ENCODE measurements at regions not wholly inside any gene's neighbourhood (a gene's known extent, or its start where the extent isn't known, plus 50 kb on each side); places are given as distances from the start of the nearest gene placed in this dataset.
"Not testable (repeated sequence)": the region's sequence is repeated elsewhere in the genome, so short reads cannot be mapped to it uniquely, and the experiment has no call there.

DNA sequence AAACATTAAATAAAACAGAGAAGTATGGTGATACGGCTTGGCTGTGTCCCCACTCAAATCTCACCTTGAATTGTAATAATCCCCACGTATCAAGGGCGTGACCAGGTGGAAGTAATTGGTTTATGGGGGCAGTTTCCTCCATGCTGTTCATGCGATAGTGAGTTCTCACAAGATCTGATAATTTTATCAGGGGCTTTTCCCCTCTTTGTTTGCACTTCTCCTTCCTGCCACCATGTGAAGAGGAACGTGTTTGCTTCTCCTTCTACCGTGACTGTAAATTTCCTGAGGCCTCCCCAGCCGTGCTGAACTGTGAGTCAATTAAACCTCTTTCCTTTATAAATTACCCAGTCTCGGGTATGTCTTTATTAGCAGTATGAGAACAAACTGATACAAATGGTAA lies 331.3 kb upstream of the CNR1 start:
- DNase-seq = not testable (repeated sequence)

DNA sequence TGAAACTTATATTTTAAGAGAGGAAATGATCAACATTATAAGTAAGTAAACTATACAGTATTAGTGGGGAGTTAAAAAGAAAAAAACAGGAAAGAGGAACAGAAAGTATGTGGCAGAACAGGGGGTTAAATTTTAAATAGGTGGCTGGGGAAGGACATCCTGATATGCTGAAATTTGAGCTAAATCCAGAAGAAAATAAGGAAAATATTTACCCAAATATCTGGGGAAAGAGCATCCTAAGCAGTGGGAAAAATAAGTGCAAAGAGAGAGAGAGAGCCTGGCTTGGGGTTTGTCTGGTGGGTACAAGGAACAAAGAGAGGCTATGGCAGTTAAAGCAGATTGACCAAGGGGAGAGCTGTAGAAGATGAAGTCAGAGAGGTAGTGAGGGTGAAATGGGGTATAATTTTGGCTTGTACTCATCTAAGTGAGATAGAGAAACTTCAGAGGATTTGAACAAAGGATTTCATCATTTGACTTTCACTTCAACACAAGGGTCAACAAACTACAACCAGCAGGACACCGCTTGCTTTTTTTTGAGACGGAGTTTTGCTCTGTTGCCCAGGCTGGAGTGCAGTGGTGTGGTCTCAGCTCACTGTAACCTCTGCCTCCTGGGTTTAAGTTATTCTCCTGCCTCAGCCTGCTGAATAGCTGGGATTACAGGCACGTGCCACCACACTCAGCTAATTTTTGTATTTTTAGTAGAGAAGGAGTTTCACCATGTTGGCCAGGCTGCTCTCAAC lies 328.4 kb upstream of the CNR1 start:
- DNase-seq = no peak

DNA sequence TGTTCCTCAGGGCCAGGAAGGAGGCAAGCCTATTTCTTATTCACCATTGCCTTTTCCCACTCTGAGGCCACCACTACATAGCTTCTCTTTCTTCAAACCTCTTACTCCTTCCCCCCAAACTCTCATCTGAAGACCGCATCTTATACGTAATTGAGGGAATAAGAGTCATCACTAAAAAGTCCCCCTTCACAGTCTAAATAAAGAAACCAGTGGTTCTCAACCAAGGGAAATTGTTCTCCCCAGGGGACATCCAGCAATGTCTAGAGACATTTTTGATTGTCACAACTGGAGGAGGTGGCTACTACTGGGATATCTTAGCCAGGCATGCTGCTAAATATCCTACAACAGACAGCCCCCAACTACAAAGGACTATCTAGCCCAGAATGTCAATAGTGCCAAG lies 327.6 kb upstream of the CNR1 start:
- DNase-seq = no peak

DNA sequence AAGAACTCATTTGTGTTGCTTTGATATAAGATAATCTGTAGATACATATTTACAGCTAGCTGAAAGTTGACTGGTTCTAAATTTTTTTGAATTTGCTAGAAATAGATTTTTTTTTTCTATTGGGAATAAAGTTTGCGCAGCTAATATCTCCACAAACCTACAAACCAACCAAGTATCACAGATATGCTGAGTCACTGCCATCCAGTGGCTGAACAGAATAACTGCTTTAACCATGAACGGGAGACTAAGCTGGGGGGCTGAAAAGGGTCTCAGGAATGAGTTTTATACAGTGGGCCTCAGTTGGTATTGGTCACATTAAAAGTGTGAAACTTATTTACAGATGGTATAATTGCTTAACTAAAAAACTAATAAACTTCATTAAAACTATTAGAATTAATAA lies 326.7 kb upstream of the CNR1 start:
- DNase-seq = no peak

DNA sequence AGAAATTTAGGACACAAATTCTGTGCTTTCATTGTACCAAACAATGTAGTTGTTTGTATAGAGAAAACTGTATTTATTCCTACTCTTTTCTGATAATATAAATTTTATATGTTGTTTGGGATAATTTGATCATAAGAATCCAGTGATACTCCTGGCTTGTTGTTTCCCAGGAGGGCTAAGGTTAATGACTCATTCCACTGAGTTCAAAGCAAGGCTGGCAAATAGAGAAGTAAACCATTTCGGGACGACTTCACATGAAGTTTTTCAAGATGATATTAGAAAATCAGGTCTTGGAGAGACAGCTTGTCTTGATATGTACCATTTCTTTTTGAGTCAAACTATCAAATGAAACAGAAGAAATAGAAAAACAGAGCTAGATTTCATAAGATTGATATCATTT lies 326.1 kb upstream of the CNR1 start:
- DNase-seq = no peak

DNA sequence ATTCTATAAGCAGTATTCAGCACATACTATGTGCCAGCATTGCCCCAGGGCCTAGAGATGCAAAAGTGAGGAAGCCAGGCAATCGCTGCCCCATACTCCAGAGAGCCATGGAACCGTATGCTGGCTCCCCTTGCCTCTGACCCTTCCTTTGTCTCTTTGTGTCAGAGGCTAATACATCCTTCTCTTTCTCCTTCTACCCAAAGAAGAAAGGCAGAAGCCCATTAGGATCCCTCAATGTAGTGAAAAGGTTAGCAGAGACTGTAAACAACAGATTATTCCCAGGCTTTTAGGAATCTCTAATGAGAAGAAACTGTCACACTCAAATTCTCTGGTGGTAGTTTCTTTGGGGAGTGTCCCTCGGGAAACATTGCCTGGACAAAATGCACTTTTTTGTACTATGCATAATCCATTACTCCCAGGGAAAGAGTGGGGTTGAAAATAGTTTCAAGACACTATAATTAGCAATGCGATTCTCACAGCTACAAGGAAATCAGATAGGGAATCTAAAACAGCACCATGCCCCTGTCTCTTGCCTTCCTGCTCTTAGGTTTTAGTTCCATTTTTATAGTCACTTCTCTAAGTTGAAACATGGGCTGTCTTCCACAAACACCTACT lies 325.2 kb upstream of the CNR1 start:
- DNase-seq = no peak

DNA sequence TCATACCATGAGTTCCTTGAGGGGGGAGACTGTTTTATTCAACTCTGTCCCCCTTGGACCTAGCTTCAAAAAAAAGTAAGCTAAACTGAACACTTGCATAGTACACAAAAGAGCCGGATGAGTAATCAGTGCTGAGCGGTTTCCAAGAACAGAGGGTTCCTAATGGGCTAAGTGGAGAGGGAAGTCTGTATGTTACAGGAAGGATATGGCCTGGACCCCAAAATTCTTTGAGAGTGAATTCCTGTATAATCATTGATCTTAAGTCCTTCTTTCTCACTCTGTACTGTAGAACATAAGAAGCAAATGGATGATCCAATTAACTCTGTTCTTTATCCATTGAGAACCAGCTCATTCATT lies 324.7 kb upstream of the CNR1 start:
- DNase-seq = no peak

DNA sequence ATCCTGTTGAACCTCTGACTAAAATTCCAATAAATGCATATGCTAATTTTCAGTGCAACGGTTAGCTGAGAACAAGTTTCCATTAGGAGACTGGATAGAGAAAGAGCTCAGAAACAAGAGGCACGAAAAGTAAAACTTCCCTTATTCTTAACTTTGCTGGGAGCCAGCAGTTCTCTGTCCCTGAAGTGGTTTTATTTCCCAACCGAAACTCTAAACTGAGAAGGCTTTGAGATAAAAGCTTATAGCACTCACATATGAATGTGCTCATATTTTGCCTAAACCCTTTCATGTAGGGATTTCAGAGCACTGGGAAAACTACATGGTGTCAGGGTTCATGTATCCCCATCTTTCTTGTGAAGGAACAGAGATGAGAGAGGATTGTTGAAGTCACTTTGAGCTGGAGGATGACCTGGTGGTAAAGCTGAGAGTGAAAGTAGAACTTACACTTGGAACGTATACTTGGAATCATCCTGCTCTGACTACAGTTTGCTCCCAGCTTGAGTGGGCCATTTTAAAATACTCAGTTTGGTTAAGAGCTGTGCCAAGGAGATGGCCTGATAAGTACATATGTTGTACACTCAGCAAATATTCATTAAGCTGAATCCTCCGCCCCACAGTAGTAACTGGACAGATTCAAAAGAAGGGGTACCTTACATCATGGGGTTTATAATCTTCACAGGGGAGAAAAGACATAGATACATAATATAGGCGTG lies 324.2 kb upstream of the CNR1 start:
- no peak for DNase-seq

DNA sequence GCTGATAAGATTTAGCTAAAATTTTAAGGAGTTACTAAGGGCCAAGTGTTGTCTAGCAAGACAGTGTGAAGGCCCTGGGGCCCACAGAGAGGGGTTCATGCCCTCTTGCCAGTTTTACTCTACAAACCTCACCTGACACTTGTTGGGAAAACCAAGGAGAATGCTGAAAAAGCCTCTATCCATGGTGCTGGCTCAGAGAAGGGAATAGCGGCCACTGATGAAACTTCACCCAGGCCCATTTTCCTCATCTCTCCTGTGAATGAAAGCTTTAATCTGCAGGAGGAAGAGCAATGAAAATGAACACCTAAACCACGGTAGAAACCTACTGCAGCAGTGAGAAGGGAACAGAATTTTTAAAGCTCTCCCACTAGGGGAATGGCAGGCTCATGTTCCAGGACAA lies 317.3 kb upstream of the CNR1 start:
- no peak for DNase-seq

DNA sequence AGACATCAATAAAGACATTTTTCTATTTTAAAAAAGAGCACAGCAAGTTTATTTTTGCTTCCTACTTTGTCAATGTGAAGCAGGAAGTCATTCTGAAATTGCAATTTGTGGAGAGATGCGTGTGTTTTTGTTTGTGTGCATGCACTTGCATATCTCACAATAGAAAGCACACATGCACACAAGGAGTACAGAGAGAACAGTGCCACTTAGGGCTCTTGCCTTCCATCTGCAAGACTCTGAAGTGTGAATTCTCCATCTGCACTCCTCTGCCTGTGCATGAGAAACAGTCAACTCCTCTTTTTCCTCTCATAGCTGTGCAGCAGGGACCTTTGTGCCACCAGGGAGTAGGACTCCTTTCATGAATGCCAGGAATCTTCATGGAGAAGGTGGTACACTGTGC lies 316.3 kb upstream of the CNR1 start:
- no peak for DNase-seq

DNA sequence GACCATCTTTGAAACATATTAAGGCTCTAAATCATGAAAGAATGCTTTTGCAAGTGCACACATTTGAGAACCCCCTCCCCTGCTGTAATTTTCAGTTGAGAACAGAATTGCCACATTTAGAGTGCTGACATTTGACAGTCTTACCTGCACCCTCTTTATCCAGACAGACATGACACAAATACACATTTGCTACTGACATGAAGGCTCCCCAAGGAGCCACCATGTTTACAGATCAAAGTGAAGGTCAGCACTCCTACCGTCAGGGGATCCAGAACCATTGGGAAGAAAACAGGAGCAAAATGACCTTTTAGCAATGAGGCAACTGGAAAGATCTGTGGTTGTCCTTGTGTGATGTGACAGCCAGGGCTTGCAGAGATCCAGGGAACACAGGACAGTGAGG lies 315.4 kb upstream of the CNR1 start:
- no peak for DNase-seq

DNA sequence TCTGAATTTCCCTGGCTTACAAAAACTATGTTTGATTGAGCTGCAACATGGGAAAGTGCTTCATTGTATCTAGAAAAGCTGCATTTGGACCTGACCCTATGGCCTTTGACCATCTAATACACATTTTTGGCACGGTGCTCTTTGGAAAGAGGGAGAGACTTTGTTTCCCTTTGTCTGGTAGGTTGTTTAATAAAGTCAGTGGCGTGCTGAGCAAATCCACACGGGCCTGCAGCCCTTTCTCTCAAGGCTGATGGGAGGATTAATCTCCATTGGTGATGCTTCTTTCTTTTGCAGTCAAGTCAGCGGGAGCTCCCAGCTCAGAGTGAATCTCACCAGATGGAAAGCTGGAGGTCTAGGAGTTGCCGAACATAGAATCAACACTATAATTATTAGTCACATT lies 314.7 kb upstream of the CNR1 start:
- DNase-seq = no peak

DNA sequence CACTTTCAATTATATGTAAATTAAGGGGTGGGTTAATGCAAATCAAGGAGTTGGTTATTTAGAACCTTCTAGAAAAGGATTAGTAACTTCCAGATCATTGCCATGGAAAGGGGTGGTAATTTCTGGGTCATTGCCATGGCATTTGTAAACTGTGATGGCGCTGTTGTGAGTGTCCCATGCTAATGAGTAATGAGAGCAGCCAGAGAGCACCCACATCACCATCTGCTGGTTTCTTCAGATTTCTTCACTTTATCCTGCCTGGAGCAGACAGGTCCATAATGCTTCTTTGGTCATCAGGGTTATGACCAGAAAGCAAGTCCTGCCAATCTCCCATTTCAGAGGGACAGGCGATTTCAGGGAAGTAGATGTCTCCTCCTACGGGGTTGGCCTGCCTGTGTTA lies 311.3 kb upstream of the CNR1 start:
- DNase-seq = no peak

DNA sequence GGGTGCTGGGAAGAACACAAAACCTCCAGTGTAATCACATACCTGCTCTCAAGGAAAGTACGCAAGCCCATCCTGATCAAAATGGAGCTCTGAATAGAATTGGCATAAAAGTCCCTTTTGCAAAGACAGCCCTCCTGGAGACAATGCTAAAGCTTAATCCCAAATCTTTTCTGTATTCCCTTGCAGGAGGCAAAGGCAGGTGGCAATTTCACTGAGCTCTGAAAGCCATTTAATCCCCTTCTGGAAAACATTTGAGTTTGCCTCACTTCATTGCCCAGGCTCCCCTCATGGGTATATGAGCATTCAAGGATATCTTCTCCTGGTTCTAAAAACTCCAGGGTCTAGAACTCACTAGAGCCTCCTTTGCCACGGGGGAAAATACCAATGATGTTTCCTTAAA lies 310.2 kb upstream of the CNR1 start:
- DNase-seq = no peak

DNA sequence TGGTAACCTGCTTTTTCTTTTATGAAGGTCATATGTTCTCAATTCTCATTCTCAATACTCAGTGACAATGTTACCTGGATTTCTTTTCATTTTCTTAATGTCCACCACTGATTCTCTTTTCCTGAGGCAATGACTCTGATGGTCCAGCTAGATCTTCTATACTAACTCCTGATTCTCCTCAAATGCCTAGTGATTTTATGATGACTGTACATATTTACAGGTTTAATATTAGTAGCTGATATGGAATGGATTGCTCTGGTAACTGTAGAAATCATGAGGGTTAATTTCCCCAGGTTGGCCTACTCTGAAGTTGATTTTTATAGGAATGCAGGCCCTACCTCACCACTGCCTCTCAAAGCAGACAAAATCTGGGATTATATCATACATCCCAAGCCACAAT lies 308.6 kb upstream of the CNR1 start:
- DNase-seq = no peak

DNA sequence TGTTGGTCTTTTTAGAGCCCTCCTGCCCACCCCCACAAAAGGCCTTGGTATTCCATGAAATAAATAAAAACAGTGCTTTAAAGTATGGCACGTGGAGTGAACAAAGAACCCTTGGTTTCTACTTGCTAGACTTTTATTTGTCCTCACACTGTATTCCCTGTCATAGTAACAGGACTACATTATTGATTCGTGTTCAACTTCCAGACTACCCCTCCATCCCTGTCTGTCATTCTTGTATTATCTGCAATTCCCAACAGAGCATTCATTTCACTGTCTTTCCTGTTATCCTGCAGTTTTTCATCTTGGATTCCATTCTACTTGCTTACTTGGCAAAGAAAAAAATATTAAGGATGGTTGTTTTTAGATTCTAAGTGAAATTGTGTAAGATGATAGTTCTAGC lies 307.4 kb upstream of the CNR1 start:
- no peak for DNase-seq

DNA sequence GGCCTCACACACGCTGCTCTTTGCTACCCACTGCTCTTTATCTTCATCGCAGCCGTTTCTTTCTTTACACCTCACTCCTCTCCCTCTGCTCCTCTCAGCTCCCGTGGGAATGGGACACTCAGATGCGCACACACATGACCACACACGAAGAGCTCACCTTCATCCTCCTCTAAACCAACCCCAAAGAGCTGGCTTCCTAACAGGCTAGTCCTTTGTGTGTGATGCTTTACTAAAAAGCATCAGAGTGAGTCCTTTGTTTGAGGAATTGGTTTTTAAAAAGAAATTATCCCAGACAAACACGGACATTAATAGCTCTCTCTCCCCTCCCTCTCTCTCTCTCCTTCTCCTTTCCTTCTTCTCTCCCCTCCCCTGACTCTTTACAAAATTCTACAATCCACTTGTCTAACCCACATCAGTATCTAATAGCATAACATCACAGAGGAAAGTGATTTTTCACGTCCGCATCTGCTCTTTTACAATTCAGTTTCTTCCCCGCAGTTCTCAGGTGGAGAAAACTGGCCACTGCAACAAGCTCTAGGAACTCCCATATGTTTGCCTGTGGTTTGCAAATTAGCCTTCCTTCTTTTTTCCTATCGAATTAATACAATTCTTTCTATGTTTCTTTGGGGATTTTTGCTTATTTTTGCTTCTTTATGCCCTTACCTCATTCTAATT lies 306.8 kb upstream of the CNR1 start:
- DNase-seq = no peak

DNA sequence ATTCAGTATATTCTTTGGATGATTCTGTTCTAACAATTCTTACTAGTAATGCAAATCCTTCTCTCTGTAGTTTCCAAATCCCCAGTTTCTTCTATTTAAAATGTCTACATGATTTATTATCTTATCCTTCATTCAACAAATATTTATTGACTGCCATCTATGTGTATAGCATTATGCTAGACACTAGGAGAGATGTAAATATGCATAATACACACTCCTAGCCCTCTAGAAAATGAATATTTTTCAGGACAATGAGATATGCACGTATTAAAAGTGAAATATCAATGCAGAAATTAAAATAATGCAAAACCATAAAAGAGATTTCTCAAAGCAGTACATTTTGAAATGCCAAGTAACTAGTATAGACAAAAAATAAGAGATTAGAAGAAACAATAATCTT lies 293.5 kb upstream of the CNR1 start:
- no peak for DNase-seq

DNA sequence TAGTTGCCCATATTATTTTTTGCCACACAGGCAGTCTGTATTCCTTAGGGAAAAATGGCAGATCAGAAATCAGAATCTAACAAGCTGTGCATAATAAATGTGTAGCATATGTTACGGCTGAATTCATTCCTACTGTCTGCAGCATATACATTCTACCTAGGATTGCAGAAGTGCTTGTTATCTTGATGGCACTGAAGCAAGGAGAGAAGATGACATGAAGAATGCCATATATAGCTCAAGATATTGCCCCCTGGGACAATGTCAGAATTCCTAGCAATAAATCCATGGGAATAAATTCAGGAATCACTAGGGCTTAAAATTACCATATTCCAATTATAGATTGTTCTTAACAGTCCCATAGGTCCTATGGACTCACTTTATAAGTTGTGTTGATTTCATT lies 293.0 kb upstream of the CNR1 start:
- DNase-seq = no peak

DNA sequence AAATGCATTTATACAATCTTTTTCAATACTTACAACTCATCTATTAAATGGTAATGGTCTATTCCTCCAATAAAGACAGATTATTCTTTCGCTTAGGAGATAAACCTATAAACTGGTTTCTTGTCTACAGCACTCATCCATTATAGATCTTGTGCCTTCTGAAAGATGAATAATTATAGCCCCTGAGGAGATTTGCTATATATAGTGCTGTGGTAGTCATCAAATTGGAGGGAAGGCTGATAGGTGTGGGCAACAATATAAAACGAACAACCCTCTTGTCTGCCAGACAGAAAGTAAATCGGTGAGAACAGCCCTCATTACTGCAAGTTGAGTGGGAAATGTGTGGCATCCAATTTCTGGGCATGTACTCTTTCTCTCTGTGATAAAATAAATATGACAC lies 292.5 kb upstream of the CNR1 start:
- DNase-seq = no peak

DNA sequence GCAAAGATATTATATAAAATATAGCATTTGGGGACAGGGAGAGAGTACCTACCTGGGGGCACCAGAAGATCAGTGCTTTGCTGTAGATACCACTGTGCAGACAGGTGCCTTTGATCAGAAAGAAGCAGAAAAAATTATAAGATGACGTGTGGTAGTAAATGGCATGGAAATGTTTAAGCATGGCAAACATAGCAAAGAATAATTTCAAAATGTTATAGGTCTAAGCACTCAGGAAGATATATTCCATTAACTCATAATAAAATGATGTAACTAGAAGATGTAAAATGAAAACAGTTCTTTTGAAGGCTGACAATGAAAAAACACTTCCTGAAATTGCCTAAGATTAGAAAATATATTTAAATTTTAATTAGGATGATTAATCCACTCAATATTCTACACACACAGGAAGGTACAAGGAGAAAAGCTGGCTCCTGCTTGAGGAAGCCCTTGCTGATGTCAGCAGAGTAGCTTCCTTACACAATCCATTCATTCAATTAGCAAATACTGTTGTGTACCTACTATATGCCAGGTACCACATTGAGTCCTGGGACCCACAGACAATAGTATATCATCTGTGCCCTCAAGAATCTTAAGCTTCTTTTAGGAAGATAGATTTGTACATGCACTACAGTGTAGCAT lies 290.2 kb upstream of the CNR1 start:
- no peak for DNase-seq

DNA sequence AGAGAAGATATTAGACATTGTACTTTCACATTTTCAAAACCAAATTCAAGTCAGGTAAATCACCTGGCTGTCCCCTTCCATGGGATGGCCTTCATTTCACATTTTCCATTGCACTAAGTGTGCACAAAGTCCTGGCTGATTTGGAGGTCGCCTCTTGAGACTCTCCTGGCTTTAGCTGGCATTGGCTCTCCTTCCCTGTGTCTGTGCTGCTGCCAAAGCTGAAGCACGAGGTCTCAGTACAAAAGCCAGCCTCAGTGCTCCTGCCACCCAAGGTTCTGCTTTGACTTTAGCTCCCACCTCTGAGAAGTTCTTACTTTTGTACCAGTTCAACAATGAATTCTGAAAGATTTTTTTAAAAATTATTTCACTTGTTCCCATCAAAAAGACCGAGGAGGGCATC lies 289.2 kb upstream of the CNR1 start:
- DNase-seq = no peak

DNA sequence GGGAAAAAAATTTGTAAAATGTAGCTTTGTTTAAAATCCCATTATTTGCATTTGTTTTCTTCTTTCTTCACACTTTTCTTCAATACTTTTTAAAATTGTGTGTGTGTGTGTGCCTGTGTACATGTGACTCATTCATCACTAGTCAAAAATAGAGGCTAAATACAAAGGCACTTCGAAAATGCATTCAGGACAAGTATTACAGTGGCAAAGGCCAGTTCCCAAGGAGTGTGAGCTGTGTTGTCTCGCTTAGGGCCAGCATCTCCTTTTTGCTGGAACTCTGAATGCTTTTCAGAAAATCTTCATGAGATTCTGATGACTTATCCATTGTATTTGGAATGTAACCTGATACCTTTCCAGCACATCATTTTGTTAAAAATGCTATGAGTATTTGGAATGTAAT lies 288.5 kb upstream of the CNR1 start:
- DNase-seq = no peak

DNA sequence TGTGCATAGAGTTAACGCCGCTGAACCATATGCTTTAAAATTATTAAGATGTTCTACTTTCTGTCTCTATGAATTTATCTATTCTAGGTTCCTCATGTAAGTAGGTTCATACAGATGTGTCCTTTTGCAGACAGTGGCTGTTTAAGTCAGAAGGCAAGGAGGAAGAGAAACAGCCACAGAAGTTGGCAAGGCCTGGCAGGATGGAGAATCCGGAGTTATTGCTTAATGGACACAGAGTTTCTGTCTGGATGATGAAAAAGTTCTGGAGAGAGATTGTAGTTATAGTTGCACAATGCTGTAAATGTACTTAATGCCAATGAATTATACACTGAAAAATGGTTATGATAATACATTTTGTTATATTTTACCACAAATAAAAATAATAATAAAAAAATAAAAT lies 283.6 kb upstream of the CNR1 start:
- no peak for DNase-seq
